Trophoblast cell (in vitro differentiated cells and primary cell): ENCODE measurements at regions not wholly inside any gene's neighbourhood (a gene's known extent, or its start where the extent isn't known, plus 50 kb on each side); places are given as distances from the start of the nearest gene placed in this dataset.

ENCODE experiments used
- DNase-seq, 2 donors: peaks; one replicate each; pipeline ENCODE4 v3.0.0-alpha.2; 2016
- H2AFZ ChIP-seq: 2 replicates; pipeline ENCODE4 v1.6.1; 2013; ENCODE audit warnings: low read length, moderate library complexity, mild to moderate bottlenecking; ENCODE audit not compliant: insufficient read depth, poor library complexity
- H2AK5ac ChIP-seq: 2 replicates; pipeline ENCODE4 v1.6.1; 2013; ENCODE audit warnings: mild to moderate bottlenecking, low read length
- H2BK120ac ChIP-seq: 2 replicates; pipeline ENCODE4 v1.6.1; 2013; ENCODE audit warnings: low read length, mild to moderate bottlenecking, moderate library complexity; ENCODE audit not compliant: insufficient read depth, poor library complexity
- H2BK12ac ChIP-seq: 2 replicates; pipeline ENCODE4 v1.6.1; 2013; ENCODE audit warnings: mild to moderate bottlenecking, low read length, moderate library complexity
- H2BK5ac ChIP-seq: 2 replicates; pipeline ENCODE4 v1.6.1; 2013; ENCODE audit warnings: low read length, low read depth, moderate library complexity, mild to moderate bottlenecking; ENCODE audit not compliant: poor library complexity
- H3K14ac ChIP-seq: 2 replicates; pipeline ENCODE4 v1.6.1; 2013; ENCODE audit warnings: mild to moderate bottlenecking, low read length
- H3K18ac ChIP-seq: 2 replicates; pipeline ENCODE4 v1.6.1; 2013; ENCODE audit warnings: mild to moderate bottlenecking, low read length
- H3K23ac ChIP-seq: 2 replicates; pipeline ENCODE4 v1.6.1; 2013; ENCODE audit warnings: low read length
- H3K27ac ChIP-seq: 2 replicates; pipeline ENCODE4 v1.5.1; 2013; ENCODE audit warnings: low read depth, mild to moderate bottlenecking, inconsistent platforms, low read length, moderate library complexity
- H3K27me3 ChIP-seq: 2 replicates; pipeline ENCODE4 v1.6.1; 2013; ENCODE audit warnings: inconsistent platforms, mild to moderate bottlenecking, low read length, moderate library complexity; ENCODE audit not compliant: insufficient read depth
- H3K36me3 ChIP-seq, 2 experiments: 1 replicate in 1 of 2; 2 replicates in 1 of 2; pipeline ENCODE4 v1.6.1; 2013; ENCODE audit warnings: low read length in 2 of 2, mild to moderate bottlenecking in 2 of 2, moderate library complexity in 1 of 2; ENCODE audit not compliant: insufficient read depth in 2 of 2, control insufficient read depth in 1 of 2
- H3K4ac ChIP-seq: 2 replicates; pipeline ENCODE4 v1.6.1; 2013; ENCODE audit warnings: low read depth, mild to moderate bottlenecking, low read length, moderate library complexity
- H3K4me1 ChIP-seq, 2 experiments: 1 replicate in 1 of 2; 2 replicates in 1 of 2; pipeline ENCODE4 v1.6.1; 2013; ENCODE audit warnings: low read length in 2 of 2, mild to moderate bottlenecking in 2 of 2, moderate library complexity in 1 of 2; ENCODE audit not compliant: insufficient read depth in 2 of 2, control insufficient read depth in 1 of 2
- H3K4me2 ChIP-seq: 2 replicates; pipeline ENCODE4 v1.6.1; 2013; ENCODE audit warnings: inconsistent platforms, mild to moderate bottlenecking, low read length, moderate library complexity
- H3K4me3 ChIP-seq: 2 replicates; pipeline ENCODE4 v1.5.1; 2013; ENCODE audit warnings: mild to moderate bottlenecking, low read depth, low read length, inconsistent platforms
- H3K79me1 ChIP-seq: one replicate; pipeline ENCODE4 v1.6.1; 2013; ENCODE audit warnings: low read length
- H3K79me2 ChIP-seq: 2 replicates; pipeline ENCODE4 v1.6.1; 2013; ENCODE audit warnings: low read length, mild to moderate bottlenecking; ENCODE audit not compliant: control insufficient read depth, insufficient read depth, poor library complexity
- H3K9ac ChIP-seq: 2 replicates; pipeline ENCODE4 v1.6.1; 2013; ENCODE audit warnings: mild to moderate bottlenecking, low read length
- H3K9me3 ChIP-seq: 2 replicates; pipeline ENCODE4 v1.6.1; 2013; ENCODE audit warnings: low read depth, mild to moderate bottlenecking, control low read depth, inconsistent platforms, low read length; ENCODE audit not compliant: insufficient read depth
- H4K12ac ChIP-seq: 2 replicates; pipeline ENCODE4 v1.6.1; 2013; ENCODE audit warnings: low read depth, mild to moderate bottlenecking, low read length, moderate library complexity
- H4K8ac ChIP-seq: 2 replicates; pipeline ENCODE4 v1.6.1; 2013; ENCODE audit warnings: low read depth, mild to moderate bottlenecking, low read length, moderate library complexity
- H4K91ac ChIP-seq: one replicate; pipeline ENCODE4 v1.6.1; 2013; ENCODE audit warnings: low read depth, mild to moderate bottlenecking, low read length, moderate library complexity
- WGBS: extraction: QIAGEN DNeasy Blood & Tissue Kit; methylation state at CpG from one replicate; pipeline ENCODE4 v1.1.7; 2013; ENCODE audit warnings: missing lambda C conversion rate; ENCODE audit not compliant: insufficient read length, insufficient coverage; ENCODE audit errors: extremely low coverage; 5-methylcytosine and 5-hydroxymethylcytosine counted together

DNA sequence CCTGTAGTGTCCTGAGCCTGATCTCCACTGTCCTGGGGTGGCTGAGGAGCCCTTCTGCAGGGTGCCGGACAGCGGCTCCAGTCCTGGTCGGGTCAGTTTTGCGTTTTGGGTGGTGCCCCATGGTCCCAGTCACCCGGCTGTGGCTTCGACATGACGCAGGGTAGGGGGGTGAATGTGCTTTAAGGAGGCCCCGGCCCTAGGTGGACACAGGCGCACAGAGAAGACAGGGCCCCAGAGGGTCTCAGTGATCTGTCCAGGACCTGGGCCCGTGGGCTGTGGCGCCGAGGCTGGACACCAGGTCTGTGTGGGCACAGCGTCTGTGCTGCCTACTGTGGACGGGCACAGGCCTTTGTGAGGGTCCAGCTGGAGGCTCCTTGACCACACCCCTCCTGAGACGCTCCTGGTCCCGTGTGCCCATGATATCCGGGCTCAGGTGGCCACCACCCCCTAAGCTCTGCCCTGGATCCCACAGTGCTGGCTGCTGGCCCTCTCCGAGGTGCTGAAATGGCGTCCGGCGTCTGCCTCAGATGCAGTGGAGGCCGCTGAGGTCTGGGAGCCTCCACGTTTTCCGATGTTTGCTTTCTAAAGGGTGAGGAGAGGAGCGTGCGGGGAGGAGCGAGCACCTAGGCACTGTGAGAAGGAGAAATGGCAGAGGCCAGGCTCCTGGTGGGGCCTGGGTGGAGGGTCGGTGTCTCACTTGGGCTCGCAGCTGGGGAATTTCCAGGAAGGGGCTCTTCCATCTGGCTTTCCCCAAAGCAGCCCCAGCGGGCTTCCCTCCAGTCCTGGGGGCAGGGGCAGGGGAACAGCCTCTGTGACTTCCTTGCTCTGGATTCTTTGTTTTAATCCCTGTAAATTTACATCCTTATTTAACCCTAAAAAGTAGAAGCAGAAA is 56.1 kb upstream of the ACSF3 start:
- no peak overlapping the region for H3K14ac ChIP-seq
- no peaks in the 10 kb centered on the region for H3K4me1 ChIP-seq
- no peak overlapping the region for H2BK5ac ChIP-seq
- peaks cover 6% of the 10 kb centered on the region for H3K9me3 ChIP-seq
- H3K23ac ChIP-seq = no peak overlapping the region
- H2AK5ac ChIP-seq = no peak overlapping the region
- H3K4me2 ChIP-seq = no peak overlapping the region
- peak; percentile 20 to 49 for DNase-seq
- no peaks in the 10 kb centered on the region for H3K36me3 ChIP-seq
- no peak overlapping the region for H2AFZ ChIP-seq
- H4K8ac ChIP-seq = no peak overlapping the region
- no peaks in the 10 kb centered on the region for H3K27me3 ChIP-seq
- no peak overlapping the region for H4K12ac ChIP-seq
- H2BK12ac ChIP-seq = no peak overlapping the region
- H3K4me3 ChIP-seq = no peak overlapping the region
- H3K27ac ChIP-seq = no peak overlapping the region
- no peak overlapping the region for H2BK120ac ChIP-seq
- no peak overlapping the region for H3K4ac ChIP-seq
- WGBS = no CpG with 5 or more reads among the region's 30 CpGs
- H3K18ac ChIP-seq = no peak overlapping the region
- no peak overlapping the region for H4K91ac ChIP-seq
- H3K79me1 ChIP-seq = no peaks in the 10 kb centered on the region
- no peak overlapping the region for H3K9ac ChIP-seq
- no peaks in the 10 kb centered on the region for H3K79me2 ChIP-seq

DNA sequence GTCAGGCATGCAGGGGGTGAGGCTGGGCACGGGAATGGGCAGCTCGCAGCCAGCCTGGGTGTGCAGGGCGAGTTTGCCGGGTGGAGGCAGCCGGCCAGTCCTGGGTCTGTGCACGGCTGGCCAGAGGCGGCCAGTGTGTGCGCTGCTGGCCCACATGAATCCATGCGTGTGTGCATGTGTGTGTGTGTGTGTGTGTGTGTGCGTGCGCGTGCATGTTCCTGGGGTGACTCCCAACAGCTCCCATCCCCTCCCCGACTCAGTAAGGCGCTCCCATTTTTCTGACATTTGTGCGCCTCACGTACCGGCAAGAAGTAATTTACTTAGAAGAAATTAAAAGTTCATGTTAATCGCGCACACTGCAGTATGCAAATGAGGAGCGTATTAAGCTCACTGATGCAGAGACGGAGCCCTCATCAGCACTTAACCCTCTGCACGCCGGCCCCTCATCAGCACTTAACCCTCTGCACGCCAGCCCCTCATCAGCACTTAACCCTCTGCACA is 55.4 kb upstream of the ACSF3 start:
- DNase-seq = no peak

DNA sequence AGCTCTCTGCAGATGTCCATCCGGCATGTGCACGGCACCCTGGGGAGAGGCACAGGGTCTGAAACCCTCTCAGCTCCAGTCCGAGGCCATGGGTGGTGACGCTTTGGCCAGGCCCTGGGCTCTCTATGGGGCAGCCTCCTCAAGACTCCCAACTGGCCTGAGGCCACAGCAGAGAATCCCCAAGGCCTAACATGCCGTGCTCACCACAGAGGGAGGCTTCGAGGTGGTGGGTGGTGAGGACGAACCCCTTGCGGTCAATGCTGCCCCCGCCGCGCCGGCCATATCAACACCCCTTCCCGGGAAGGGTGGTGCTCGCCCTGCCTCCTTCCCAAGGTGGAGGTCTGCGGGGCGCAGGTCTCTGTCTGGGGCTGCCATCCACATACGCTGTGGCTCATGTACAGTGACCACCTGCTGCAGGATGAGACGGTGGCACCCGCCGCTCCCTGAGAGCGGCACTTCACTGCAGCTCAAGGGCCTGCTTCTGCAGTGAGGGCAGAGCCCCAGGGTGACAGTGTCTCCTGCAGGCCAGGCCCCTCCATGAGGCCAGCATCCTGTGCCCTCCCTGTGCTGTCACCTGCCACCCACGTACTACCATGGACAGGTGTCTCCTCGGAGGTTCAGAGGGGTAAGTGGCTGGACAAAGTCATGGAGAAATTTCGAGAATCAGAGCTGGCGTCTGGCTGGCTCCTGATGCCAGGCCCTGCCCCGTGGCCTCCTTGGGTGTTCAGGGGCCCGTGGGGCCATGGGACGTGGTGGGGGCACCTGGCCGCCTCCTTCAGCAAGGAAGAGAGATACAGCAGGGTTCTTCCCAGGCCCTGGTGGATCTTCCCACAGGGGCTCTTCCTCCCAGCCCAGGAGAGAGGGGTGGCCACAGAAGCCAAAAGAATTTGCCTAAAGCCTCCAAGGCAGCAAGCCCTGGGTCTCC is 54.6 kb upstream of the ACSF3 start:
- Histone ChIP-seq H3K9ac (no peak overlapping the region), H3K4me3 (no peak overlapping the region), H2BK5ac (no peak overlapping the region), H3K23ac (no peak overlapping the region), H3K27me3 (no peaks in the 10 kb centered on the region), H3K79me2 (no peaks in the 10 kb centered on the region), H3K14ac (no peak overlapping the region), H4K91ac (no peak overlapping the region), H3K4me1 (no peaks in the 10 kb centered on the region), H3K36me3 (no peaks in the 10 kb centered on the region), H3K27ac (no peak overlapping the region), H3K18ac (no peak overlapping the region), H4K8ac (no peak overlapping the region), H3K4me2 (no peak overlapping the region), H2AFZ (no peak overlapping the region), H2BK12ac (no peak overlapping the region), H3K9me3 (peaks cover 5% of the 10 kb centered on the region), H2BK120ac (no peak overlapping the region), H3K4ac (no peak overlapping the region), H4K12ac (no peak overlapping the region), H3K79me1 (no peaks in the 10 kb centered on the region), H2AK5ac (no peak overlapping the region)
- no CpG with 5 or more reads among the region's 29 CpGs for whole genome bisulfite sequencing
- DNase-seq = no peak

More for the DNA sequence above, 55.4 kb upstream of the ACSF3 start:
- Histone ChIP-seq H3K9ac (no peak overlapping the region), H3K18ac (no peak overlapping the region), H3K4me2 (no peak overlapping the region), H2BK12ac (no peak overlapping the region), H3K79me2 (no peaks in the 10 kb centered on the region), H4K8ac (no peak overlapping the region), H3K14ac (no peak overlapping the region), H4K91ac (no peak overlapping the region), H4K12ac (no peak overlapping the region), H3K9me3 (peaks cover 5% of the 10 kb centered on the region), H3K4ac (no peak overlapping the region), H3K79me1 (no peaks in the 10 kb centered on the region), H2BK120ac (no peak overlapping the region), H2BK5ac (no peak overlapping the region), H3K27me3 (no peaks in the 10 kb centered on the region), H2AFZ (no peak overlapping the region), H3K36me3 (no peaks in the 10 kb centered on the region), H2AK5ac (no peak overlapping the region), H3K4me1 (no peaks in the 10 kb centered on the region), H3K27ac (no peak overlapping the region), H3K4me3 (no peak overlapping the region), H3K23ac (no peak overlapping the region)
- WGBS = no CpG with 5 or more reads among the region's 24 CpGs

DNA sequence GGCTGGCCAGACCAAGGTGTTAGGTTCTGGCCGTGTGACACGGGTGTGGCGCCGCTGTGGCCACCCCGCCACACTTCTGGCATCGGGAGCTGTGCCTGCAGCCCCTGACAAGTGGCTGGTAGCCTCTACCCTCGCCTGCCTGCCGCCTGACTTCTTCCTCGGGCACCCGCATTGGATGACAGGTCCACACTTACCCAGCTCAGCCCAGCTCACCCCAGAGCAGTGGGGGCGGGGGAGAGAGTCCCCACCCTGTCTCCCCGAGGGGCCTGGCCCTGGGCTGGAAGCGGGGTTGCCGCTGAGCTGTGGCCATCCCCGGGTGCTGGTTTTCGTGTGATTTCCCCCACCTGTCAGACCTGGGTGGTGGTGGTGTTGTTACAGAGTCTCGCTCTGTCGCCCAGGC is 53.9 kb upstream of the ACSF3 start:
- Histone ChIP-seq H4K91ac (no peak overlapping the region), H3K14ac (no peak overlapping the region), H3K27ac (no peak overlapping the region), H3K23ac (no peak overlapping the region), H3K79me2 (no peaks in the 10 kb centered on the region), H2AK5ac (no peak overlapping the region), H2BK120ac (no peak overlapping the region), H4K12ac (no peak overlapping the region), H3K36me3 (no peaks in the 10 kb centered on the region), H2BK5ac (no peak overlapping the region), H3K4me2 (no peak overlapping the region), H3K18ac (no peak overlapping the region), H2AFZ (no peak overlapping the region), H3K79me1 (no peaks in the 10 kb centered on the region), H3K9me3 (peaks cover 2% of the 10 kb centered on the region), H3K4ac (no peak overlapping the region), H3K4me3 (no peak overlapping the region), H4K8ac (no peak overlapping the region), H2BK12ac (no peak overlapping the region), H3K9ac (no peak overlapping the region), H3K4me1 (no peaks in the 10 kb centered on the region), H3K27me3 (no peaks in the 10 kb centered on the region)
- no CpG with 5 or more reads among the region's 18 CpGs for WGBS
- DNase-seq = no peak
